Activated naive CD4-positive, alpha-beta T cell (primary cell): ENCODE measurements at regions not wholly inside any gene's neighbourhood (a gene's known extent, or its start where the extent isn't known, plus 50 kb on each side); places are given as distances from the start of the nearest gene placed in this dataset.

Experiments used
- DNase-seq, 4 experiments: peaks; one replicate each; lab custom pipeline; 2025; lab: John Stamatoyannopoulos, UW

DNA sequence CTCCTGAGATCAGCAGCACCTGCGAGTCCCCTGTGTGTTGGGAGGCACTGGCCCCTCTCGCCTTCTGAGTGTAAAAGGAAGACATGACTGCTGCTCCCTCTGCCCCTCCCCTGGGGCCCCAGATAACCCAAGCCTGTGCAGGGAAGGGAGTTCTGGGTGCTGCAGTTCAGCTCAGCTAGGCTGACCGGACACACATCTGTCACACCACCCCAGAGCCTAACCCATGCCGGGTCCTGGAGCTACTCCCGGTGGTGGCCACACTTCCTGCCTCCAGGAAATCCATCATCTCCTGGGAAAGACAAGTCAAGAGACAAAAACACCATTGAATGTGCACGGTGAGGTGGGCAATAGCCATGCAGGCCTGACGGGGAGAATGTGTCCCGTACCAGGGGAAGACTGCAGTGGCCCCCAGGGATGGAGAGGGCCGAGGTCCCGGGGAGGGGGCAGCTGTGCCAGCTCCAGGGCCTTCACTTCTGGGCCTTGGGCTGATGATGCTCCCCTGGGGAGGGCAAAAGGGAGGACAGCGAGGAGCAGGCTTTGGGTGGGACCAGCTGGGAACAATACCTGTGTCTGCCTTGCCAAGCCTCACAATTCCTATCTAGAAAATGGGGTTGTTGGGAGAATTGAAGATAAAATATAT, 210.6 kb downstream of the TFCP2L1 start:
- DNase-seq, result no peak

DNA sequence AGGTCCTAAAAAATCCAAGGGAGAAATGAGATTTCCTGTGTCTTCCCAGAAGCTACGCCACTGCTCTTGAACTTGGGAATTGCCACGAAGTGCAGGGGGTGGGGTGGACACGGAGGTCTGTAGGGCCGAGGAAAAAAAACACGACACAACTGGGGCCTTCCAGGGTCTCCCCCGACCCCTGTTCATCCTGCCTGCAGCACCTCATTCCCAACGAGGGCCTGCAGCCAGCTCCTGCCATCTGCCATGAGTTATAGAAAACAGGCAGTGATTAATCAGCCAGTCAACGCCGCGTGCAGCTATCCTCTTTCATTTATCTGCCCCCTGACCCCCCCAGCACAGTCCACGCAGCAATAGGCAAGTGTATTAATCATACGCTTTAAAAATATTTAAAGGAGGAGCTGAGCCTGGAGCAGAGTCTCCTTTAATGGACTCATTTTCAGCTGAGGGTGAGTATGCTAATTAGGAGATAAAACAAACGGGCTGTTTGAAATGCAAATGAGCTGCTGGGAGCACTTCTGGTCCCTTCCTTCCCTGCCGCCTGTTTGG, 209.9 kb downstream of the TFCP2L1 start:
- no peak for DNase-seq

DNA sequence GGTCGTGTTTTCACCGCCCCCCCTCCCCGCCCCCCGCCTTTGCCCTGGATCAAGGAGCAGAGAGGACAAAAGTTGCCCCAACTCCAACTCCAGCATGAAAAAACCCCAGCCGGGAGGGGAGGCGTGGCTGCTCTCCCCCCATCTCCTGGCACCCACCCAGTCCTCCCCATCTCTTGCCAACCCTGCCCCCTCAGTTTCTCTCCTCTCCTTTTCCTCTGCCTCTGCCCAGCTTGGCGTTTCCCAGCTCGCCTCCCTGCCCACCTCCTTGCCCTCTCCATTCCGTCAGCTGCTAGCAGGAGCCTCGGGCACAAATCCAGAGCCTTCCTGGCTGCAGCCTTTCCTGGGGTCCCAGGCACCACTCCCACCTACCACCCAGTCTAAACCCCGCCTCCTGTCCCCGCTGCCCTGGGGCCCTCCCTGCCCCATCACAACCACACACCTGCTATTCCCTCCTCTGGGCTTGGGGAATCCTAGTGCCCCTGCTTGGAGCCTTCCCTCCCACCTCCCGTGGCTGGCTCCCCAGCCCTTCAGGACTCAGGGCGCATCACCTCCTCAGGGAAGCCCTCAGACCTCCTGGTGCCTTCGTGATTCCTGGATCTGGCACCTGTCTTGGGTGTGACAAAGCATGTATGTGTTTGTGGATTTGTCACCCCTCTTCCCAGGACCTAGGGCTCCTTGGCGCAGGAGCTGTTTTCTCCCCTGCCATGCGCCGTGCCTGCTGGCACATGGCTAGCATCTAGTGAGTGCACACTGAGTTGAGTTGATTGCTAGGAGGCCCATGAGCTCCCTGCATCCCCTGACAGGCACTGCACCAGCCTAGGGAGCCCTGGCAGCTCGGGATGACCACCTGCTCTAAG, 209.1 kb downstream of the TFCP2L1 start:
- no peak for DNase-seq

DNA sequence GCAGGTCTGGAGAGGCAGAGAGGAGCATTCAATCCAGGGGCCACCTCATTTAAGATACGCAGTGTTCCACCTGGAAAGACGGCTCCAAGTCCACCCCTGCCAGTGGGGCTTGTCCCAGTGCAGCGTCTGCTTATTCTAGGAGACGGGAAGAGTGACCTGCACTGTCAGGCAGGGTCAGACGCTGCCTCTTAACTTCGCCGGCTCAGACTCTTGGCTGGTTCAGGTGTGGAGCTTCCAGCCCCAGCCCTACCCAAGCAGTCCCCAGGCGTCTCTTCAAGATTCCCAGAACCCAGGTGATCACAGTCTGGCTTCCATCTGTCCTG, 208.5 kb downstream of the TFCP2L1 start:
- no peak for DNase-seq

DNA sequence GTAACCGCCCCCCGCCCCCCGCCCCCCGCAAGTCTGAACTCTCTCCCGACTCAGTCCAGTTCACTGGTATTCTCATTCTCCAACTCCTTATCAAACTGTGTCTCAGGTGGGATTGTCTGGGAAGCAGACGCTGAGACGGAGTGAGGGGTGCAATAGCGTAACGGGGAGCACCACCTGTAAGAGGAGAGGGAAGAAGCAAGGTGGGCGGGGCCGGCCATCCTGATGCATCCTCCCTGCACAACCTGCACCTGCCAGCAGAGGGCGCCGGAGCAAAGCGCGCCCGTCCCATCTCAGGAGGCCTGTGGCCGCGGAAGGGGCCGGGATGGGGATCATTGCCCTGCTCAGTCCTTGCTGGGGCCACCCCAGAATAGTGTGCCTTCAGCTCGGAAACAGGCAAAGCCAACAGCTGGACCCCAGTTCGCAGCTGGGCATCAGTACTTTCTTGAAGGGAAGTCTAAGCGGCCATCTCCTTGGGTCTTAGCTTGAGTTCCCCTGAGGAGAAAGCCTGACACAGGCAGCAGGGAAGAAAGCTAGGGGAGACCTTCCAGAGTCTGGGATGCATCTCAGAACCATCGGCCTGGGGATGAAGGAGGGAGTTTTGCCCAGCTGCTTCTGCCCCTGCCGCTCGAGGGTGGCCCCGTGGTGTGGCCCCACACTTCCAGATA, 208.0 kb downstream of the TFCP2L1 start:
- peak; percentile 11 to 45 (median 16) for DNase-seq

DNA sequence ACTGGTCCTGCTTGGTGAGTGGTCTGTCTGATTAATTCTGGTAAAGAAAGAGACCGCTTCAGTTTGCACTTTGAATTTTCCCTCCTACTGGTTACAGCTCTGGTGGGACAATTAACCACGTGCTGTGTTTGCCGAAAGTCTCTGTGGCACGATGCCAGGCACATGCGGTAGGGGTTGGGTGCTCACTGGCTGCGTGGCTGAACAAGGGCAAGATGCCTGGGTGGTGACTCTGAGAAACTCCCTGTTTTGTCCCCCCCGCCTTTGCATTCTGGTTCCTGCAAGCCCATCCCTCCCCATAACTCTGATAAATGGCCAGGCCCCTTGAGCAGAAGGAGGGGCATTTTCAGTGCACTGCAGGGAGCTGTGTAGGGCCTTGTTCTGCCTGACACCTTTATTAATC, 206.1 kb downstream of the TFCP2L1 start:
- DNase-seq, result no peak

DNA sequence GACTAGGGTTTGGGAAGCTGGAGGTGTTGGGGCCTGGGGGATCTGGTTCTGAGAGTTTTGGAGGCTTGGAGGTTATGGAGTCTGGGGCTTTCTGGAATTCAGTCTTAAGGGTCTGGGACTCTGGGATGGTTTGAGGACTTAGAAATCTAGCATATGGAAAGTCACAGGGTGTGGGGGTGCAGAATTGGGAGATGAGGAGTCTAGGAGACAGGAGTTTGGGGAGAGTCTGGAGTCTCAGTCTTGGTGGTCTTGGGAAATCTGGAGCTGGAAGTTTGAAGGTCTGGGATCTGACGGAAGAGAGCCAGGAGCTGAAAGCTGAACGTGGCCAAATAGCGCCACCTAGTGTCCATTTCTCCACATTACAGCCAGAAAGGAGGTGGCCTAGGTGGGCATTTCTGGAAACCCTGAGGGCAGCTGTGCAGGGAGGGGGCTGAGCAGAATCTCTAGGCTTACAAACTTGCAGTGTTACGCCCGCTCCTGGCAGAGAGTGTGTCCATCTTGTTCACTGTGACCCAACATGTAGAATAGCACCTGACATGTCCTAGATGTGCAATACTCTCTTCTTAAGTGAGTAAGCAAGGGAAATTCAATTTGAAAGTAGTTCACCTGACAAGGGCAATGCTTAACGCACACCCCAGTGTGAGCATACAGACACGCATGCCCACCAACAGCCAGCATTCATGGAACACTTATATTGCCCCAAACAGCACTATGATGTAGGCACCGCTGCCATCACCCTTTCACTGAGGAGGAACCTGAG, 204.8 kb downstream of the TFCP2L1 start:
- peak in 2 of 4 experiments; percentile 6 to 8 for DNase-seq

DNA sequence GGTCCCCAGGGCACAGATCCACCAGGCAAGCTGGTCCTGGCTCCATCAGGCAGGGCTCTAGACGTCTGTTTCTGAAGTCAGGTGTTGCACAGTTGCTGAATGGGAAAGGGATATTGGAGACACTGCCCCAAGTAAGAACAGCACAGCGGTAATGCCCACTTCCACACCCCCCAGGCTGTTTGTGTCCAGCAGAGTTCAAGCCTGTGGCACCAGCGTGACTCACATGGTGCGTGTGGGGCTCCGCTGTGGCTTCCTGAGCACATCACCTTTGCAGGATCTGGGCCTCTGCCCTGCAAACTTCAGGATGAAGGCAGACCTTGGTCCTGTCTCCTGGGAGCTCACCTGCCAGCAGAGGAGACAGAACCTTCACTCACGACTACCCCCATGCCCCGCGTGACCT, 203.3 kb downstream of the TFCP2L1 start:
- DNase-seq, result no peak

DNA sequence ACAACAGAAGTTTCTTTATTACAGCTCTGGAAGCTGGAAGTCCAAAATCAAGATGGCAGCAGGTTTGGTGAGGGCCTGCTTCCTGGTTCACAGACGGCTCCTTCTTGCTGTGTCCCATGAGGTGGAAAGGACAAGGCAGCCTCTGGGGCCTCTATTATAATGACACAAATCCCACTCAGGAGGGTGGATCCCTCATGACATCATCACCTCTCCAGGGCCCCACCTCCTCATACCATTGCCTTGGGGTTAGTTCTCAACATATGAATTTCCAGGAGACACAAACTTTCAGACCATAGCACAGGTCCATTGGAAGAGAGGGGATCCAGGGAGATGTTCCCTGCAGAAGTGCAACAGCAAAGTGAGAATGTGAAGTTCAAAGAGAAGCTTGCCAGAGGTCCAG, 202.8 kb downstream of the TFCP2L1 start:
- DNase-seq, result no peak

DNA sequence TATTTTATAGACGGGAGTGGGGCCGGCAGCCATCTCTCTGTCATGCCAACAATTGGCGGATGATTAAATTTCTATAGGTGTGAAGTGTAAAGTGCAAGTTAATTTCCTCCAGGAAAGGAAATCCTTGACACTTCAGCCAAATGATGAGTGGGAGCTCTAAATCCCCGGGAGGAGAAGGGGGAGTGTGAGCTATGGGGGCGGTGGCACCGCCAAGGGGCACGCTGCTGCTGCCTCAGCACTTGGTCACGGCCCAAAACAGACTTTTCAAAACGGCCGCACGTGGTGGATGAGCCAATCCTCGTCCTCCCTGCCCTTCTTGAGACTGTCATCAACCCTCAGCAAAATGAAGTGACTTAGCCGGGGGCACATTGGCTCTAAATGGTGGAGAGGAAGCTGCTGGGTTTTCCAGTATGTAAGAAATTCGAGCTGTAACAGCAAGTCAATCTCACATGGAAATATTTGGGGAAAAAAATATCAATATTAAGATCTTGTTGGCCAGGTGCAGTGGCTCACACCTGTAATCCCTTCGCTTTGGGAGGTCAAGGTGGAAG, 200.8 kb downstream of the TFCP2L1 start:
- DNase-seq, result no peak

DNA sequence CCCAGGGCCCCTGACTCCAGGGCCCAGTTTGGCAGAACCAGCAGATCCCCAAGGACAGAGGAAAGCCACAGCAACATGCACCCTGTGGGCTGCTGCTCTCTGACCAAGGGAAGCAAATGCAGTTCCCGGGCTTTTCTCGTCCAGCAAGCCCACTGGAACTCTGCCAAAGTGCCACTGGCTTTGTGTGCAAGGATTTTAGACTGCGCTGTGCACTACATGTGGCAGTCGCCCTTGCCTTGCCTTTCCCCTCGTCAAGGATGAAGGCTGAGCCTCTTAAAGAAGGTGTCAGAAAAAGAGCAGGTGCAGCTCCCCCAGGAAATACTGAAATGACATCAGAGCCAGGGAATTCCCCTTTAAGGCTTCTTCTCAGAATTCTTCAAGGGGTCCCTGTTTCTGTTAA, 199.2 kb downstream of the TFCP2L1 start:
- DNase-seq, result no peak

DNA sequence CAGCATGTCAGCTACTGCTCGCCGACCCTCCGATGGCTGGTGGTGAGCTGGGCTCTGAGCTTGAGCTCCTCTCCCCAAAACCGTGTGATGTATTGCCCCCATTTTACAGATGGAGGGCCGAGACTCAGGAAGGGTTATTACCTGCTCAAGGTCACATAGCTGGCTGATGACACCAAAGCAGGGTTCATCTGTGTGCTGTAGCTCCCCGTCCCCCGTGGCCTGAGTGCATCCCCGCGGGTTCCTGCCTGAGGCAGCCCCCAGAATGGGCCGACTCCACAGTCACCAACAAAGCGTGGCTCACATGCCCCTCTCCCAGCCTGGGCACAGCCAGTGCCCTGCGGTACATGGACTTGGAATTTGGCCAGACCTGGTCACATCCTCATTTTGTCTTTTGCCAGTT, 198.6 kb downstream of the TFCP2L1 start:
- DNase-seq, result no peak

DNA sequence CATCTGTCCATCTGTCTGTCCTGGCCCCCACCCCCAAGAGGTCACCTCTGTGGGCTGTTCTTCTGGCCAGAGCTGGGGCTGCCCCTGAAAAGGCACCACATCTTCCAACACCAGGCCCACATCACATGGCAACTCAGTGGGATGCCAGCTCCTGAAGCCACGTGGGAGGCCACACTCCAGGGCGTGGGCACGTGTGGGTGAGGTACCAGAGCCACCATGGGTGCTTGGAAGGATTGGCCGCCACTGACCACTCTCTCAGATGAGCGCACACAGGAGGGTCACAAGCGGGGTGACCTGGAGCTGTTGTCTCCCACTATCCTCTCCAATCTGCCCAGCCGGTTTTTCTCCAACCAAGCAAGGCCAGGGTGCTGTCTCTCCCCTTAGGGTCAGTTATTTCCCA, 197.9 kb downstream of the TFCP2L1 start:
- no peak for DNase-seq

DNA sequence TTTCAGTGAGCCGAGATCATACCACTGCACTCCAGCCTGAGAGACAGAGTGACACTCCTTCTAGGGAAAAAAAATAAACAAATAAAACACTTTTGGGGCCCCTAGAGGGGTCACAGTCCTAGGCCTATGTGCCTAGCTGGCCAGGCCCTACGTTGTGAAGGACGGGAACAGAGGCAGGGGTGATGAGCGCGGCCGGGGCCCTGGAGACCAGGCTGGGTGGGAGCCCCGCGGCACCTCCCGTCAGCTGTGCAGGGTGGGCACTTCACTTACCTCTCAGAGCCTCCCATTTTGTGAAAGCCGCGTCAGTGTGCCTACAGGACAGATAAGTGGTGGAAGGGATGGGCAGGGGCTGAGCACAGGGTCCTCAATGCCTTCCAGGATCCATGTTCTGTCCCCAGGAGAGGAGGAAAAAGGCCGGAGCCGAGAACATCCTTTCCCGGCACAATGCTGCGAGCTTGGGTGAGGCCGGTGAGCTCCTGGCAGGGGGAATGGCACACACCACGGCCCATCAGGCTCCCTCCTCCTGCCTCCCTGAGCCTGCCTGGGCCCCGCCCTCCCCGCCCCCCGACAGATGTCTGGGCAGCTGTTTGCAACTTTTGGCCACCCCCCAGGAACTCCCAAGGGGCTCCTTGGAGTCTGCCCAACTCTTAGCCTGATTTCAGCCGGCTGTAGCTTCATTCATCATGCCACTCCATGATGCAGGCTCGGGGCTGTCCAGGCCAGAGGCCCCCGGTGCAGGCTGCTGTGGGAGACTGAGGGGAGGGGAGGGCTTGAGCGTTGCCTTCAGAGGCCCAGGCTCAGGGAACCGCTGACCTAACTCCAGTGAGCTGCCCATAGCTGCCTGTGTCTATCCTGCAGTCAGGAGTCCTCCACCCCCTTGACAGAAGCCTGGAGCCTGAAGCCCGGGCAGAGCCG, 196.5 kb downstream of the TFCP2L1 start:
- DNase-seq, result no peak

DNA sequence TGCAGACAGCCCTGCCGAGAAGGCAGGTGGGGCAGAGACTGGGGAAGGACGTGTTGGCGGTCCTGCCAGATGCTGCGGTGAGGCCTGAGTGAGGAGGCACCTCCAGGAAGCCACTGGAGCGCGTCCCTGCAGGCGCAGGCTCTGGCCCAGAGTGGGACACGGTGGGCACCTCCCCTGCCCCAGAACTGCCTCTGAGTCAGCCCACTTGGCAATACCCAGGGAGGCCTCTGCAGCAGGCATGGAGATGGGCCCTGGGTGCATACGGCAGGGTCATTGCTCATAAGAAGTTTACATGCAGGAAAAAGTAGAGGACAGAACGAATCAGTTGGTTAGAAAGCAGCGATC, 195.9 kb downstream of the TFCP2L1 start:
- no peak for DNase-seq

DNA sequence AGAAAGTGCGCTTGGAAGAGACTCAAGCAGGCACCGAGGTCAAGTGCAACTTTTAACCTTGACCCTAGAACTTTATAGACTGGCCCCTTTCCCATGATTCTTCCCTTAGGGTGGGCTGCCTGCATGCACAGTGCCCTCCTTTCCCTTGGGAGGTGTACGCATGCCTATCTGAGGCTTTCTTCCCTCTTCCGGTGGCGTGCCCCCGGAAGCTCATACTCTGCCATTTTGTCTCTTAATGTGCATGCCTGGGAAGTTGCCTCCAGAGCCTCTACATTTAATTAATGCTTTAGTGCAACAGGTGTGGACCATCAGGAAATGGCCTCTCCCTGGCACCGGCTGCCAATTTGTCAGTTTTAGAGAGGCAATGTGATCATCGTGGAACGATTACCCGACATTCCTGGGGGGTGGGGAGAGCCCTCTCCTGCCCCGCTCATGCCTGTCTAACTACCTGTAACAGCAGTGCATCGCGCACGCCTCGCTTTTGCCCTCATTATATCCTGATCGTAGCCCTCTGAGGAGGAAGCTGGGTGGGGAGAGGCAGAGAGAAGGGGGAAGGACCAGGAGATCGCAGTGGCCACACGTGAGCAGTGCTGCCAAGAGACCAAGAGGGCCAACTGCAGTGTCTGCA, 194.8 kb downstream of the TFCP2L1 start:
- no peak for DNase-seq

DNA sequence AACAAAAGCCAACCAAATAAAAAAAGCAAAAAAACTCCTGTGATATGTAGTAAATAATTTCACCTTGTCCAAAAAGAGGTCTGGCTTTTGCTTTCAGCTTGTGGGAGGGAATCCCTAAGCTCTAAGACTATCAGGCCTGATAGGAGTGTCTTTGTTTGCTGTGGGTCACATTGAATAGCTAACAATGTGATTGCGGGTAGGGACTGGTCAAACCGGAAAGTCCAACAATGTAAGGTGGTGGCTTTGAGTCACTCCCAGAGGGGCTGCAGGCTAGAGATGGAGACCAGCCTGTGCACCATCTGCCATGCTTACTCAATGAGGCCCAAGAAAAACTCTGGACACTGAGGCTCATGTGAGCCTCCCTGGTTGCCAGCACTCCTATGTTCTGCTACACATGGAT, 192.9 kb downstream of the TFCP2L1 start:
- DNase-seq, result no peak

DNA sequence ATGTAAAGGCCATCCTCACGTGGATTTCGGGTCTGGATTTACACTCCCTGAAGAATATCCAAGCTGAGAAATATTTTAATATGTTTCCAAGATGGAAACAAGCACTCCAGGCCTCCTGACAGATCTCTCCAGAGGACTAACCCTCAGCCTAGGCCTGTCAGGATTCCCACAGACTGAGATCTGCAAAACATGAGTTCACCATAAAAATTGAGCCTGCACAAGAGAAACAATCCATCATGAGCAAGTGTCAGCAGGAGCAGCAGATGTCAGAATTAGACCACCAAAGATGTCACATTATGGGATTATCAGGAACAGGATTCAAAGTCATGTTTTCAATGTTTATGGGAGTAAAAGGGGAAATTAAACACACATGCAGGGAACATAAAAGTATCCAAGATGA, 191.3 kb downstream of the TFCP2L1 start:
- no peak for DNase-seq

DNA sequence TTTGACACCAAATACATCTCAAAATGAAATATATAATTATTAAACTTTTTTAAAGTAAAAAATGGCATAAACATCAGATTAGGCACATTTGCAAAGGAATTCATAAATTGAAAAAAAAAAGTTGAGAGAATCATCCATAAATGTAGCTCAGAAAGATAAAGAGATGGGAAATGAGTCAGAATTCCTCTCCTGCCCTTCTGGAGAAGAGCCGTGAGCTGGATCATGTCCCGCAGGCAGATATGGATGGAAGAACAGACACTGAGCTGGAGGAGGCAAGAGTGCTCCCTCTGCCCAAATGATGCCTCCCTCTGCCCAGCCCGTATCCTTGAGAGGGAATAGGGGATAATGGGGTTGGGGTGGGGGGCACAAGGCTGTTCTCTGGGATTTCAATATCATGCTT, 190.9 kb downstream of the TFCP2L1 start:
- no peak for DNase-seq

DNA sequence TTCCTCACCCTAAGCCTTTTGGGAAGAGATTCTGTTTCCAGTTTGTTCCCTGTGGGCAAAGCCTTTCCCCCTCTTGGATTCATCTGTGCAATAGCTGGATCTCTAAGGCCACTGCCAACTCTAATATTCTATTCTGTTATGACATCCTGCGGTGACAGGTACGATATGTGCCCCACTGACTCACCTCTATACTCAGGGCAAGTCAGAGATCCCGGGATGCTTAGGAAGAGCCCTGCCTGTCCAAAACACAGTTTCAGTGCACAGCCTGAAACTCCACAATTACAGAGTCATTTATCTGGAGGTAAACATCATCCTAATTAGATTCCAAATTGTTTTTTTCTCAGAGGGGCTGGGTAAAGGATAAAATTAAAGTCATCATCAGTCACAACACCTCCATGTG, 190.2 kb downstream of the TFCP2L1 start:
- no peak for DNase-seq
